NCI-H2081 treated with DMSO at 0.1 percent for 48 hours (cell line): ENCODE measurements at regions not wholly inside any gene's neighbourhood (a gene's known extent, or its start where the extent isn't known, plus 50 kb on each side); places are given as distances from the start of the nearest gene placed in this dataset.
"Not testable (repeated sequence)": the region's sequence is repeated elsewhere in the genome, so short reads cannot be mapped to it uniquely, and the experiment has no call there.

Experiments used
- DNase-seq: peaks from one replicate; lab custom pipeline; 2025; lab: John Stamatoyannopoulos, UW

DNA sequence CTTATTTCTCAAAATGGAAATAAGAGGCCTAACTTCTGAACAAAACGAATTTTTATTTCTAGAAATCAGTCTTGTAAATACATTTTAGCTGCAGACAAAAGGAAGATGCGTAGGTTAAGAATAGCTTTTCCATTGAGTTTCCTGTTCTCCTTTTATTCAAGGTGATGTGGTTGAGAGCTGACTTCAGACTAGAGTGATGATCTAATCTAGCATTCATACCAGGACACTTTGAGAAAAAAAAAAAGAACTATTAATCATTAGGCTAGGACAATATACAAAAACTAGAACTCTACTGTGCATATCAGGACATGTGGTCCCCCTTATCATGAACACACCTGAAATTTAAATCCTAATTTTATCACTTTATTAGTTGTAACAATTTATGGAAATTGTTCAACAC, 884.5 kb upstream of the EPHA5 start:
- no peak for DNase-seq

DNA sequence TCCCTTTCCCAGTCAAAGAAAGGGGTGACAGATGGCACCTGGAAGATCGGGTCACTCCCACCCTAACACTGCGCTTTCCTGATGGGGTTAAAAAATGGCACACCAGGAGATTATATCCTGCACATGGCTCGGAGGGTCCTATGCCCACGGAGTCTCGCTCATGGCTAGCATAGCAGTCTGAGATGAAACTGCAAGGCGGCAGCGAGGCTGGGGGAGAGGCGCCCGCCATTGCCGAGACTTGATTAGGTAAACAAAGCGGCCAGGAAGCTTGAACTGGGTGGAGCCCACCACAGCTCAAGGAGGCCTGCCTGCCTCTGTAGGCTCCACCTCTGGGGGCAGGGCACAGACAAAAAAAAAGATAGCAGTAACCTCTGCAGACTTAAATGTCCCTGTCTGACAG, 875.0 kb upstream of the EPHA5 start:
- not testable (repeated sequence) for DNase-seq

DNA sequence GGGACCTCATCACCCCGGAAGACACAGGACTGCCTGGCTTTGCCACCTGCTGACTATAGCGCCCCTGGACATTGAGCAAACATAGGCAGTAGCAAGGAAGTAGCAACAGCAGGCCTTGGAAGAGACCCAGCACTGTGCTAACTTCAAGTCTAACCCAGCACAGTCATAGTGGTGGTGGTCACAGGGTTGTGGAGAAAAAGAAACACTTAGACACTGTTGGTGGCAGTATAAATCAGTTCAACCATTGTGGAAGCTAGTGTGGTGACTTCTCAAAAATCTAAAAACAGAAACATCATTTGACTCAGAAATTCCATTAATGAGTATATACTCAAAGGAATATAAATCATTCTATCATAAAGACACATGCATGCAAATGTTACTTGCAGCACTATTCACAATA, 874.0 kb upstream of the EPHA5 start:
- DNase-seq: no peak

DNA sequence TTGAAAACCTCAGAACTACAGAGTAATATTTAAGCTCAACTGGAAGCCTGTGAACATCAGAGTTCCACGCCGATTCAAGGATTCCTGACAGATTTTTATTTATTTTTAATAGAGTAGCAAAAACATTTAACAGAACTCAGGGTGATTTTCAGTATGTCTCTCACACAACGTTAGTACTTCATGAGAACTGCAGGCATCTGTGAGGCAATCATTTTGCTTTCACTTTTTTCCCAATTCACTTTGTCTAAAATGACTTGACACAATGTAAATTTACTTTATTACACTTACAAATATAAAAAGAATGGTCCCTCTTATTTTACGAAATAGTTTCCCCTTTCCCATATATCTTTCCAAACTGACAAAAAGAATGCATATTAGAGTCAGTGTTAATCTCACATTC, 869.5 kb upstream of the EPHA5 start:
- no peak for DNase-seq

DNA sequence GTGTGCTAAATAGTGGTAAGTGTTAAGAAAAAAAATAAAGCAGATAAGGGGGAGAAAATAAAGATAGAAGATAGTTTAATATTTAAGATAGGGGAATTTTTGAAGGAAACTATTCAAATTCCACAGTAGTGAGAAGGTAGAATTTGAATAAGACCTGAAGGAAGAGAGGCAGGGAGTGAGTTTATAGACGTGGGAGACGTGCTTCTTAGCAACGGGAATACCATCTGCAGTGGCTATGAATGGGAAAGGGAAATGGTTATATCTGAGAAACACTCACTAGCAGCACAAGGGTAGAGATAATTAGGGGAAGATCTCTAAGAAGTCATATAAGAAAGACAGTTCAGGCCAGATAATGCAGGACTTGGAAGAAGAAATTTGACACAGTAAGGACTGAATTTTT, 854.5 kb upstream of the EPHA5 start:
- no peak for DNase-seq

DNA sequence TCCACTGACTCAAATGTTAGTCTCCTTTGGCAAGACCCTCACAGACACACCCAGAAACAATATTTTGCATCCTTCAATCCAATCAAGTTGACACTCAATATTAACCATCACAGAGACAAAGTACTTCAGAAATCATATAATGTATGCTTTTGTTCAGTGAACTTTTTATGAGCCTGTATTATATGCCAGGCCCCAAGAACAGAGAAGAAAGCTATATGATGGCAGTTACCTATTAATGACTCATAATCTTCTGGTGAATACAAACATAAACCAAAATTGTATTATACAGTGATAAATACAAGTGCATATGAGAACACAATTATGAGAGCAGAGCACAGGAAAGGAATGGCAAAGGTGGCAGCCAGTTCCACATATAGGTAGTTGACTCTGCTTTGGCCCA, 852.0 kb upstream of the EPHA5 start:
- DNase-seq: no peak

DNA sequence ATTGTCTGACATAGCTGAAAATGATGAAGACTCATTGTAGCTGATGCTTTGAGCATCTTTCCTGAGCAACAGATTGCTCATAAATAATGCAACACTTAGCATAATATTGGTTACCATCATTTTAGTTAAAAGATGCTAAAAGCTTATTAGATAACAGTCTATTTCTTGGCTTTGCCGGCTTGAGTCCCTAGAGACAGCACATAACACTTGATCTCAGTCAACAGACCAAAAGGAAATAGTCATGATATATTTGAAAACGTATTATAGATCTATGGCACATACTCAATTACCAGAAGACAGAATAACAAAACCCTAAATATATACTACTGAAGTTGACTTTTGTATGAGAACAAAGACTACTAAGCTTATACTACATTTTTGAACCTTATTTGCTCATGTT, 846.7 kb upstream of the EPHA5 start:
- DNase-seq: no peak

- no peak for DNase-seq
These were observed 836.7 kb upstream of the EPHA5 start for GRCh38 chr4:66506985-66507384.

DNA sequence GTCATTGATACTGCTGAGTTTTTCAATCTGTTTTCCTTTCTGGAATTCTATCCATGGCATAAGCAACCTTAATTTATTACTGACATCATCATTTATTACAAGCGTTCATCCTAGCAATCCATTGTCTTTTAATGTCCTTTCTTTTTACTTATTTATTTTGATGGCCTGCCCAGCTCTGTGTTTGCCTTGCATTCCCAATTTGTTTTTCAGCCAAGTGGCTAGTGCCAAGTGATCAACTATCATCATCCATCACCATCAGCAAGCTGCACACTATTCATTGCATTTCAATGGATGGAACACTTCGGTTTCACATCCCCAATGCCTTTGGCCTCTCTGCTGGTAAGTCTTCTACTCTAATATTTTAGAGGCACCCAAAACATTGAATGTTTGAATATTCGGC, 831.7 kb upstream of the EPHA5 start:
- no peak for DNase-seq

GRCh38 chr4:66490729-66491128, 820.4 kb upstream of the EPHA5 start:
- DNase-seq: no peak

DNA sequence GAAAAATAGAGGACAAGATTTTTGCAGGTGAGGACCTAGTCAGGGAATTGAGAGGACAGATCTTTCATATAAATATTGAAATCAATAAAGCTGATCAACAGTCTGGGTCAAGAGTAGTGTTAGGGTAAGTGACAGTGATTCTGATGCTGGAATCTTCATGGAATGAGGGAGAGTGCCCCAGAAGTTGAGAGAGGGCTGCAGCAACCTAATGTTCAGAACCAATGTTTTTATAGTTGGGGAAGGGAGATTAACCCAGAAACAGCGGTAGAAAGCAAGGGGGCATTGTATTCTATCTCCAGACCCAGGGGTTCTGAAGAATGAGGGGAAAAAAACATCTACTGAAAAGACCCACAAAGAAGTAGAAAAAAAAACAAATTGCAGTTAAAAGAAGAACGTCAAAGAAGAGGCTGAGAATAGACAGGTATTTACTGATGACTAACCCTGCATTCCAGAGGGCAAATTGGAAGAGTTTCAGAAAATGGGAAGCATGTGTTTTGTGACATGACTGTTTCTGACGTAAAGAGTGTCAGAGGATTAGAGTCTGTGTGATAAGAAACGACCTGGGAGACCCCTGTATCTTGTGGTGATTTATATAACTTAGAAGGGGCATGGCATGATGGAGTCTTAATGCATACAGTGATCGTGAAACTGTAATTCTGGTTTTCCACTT, 819.6 kb upstream of the EPHA5 start:
- DNase-seq: no peak

- no peak for DNase-seq
These were observed 819.1 kb upstream of the EPHA5 start for GRCh38 chr4:66489370-66489769.

- DNase-seq: no peak
These were observed 815.8 kb upstream of the EPHA5 start for GRCh38 chr4:66486068-66486467.

DNA sequence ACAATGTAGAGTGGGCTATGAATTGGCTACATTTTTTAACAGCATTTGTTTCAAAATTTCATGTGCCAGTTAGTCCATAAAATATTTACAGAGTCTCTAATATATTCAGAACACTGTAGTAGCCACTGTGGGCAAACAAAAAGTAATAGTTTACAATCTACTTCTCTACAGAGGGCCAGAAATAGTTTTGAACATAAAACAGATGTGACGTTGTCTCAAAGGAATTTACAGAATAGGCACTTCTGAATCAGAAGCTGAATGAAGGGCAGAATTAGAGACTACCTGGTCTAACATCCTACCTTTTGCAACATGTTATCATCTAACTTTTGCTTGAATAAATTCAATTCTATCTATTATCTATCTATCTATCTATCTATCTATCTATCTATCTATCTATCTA, 811.9 kb upstream of the EPHA5 start:
- no peak for DNase-seq

- DNase-seq: no peak
These were observed 805.3 kb upstream of the EPHA5 start for GRCh38 chr4:66475596-66475995.

GRCh38 chr4:66465111-66465510, 794.8 kb upstream of the EPHA5 start:
- no peak for DNase-seq

DNA sequence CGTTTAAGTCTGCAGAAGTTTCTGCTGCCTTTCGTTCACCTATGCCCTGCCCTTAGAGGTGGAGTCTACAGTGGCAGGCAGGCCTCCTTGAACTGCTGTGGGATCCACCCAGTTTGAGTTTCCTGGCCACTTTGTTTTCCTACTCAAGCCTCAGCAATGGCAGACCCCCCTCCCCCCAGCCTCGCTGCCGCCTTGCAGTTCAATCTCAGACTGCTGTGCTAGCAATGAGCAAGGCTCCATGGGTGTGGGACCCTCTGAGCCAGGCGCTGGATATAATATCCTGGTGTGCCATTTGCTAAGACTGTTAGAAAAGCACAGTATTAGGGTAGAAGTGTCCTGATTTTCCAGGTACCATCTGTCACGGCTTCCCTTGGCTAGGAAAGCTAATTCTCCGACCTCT, 792.6 kb upstream of the EPHA5 start:
- not testable (repeated sequence) for DNase-seq

DNA sequence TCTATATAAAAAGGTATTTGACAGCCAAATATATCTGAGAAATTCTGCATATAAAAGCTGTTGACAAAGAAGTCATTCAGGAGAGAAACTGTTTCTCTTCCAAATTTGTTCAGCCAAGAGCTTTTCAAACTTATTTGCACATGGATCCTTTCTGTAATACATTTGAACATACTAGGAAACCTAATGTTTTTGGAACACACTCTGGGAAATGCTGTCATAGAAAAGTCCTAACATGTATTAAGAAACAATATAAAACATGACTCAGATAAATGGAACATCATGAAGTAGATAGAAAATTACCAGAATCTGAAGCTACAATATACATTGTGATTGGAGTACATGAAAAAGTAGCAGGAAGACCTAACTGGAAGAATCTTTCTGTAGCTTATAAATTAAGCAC, 781.5 kb upstream of the EPHA5 start:
- no peak for DNase-seq

- no peak for DNase-seq
These were observed 772.7 kb upstream of the EPHA5 start for GRCh38 chr4:66443008-66443407.

- DNase-seq: no peak
These were observed 769.2 kb upstream of the EPHA5 start for GRCh38 chr4:66439508-66439907.

GRCh38 chr4:66433706-66434105, 763.4 kb upstream of the EPHA5 start:
- DNase-seq: no peak

DNA sequence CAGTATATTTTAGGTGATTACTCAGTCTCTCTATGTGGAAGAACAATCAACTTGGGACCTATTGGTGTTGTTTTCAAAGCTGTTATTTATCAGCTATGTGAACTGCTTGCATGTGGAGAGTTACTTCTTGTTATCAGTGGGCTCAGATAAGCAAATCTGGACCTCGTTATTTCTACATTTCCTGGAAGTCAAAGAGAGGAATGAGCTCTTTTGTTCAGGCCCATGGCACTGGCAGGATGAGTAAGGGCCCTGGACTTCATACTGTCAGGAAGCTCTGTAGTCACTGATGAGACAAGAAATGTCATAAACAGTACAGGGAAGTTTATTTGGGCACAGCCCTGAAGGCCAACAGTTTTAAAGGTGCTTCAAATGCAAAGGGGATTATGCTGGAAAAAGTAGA, 760.6 kb upstream of the EPHA5 start:
- DNase-seq: no peak

DNA sequence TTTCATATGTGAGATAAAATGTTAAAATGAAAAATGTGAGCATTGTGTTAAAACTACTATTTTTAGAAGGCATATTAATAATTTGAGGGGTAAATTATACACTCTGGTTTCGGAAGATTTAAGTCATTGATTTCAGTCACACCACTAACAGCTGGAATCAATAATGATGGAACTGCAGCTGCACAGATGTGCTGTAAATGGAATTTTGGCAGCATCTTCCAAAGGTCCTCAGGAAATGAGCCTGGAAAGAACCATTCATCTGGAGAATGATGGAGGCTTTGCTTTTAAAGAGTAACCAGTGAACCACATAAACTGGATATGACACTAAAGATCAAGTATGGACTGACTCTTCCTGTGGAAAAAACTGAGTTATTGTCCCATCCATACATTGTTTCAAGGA, 759.0 kb upstream of the EPHA5 start:
- no peak for DNase-seq

GRCh38 chr4:66416425-66416824, 746.1 kb upstream of the EPHA5 start:
- no peak for DNase-seq

- DNase-seq: no peak
These were observed 733.9 kb upstream of the EPHA5 start for GRCh38 chr4:66404141-66404540.
